ENCODE measurements at regions not wholly inside any gene's neighbourhood (a gene's known extent, or its start where the extent isn't known, plus 50 kb on each side); places are given as distances from the start of the nearest gene placed in this dataset.

- TF ChIP-seq, protein P1, sequence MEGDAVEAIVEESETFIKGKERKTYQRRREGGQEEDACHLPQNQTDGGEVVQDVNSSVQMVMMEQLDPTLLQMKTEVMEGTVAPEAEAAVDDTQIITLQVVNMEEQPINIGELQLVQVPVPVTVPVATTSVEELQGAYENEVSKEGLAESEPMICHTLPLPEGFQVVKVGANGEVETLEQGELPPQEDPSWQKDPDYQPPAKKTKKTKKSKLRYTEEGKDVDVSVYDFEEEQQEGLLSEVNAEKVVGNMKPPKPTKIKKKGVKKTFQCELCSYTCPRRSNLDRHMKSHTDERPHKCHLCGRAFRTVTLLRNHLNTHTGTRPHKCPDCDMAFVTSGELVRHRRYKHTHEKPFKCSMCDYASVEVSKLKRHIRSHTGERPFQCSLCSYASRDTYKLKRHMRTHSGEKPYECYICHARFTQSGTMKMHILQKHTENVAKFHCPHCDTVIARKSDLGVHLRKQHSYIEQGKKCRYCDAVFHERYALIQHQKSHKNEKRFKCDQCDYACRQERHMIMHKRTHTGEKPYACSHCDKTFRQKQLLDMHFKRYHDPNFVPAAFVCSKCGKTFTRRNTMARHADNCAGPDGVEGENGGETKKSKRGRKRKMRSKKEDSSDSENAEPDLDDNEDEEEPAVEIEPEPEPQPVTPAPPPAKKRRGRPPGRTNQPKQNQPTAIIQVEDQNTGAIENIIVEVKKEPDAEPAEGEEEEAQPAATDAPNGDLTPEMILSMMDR (IDR thresholded peaks at IDR 0.05; ENCODE audit: low read depth, low read length, poor library complexity, severe bottlenecking) = no peak
- TF ChIP-seq EZH2phosphoT487 (IDR thresholded peaks at IDR 0.05; ENCODE audit: borderline replicate concordance, low read length) = no peak
Observed at GRCh38 chr4:137384476-137384875, 147.8 kb downstream of the PCDH18 start.
